HG03139 (cell line): ENCODE measurements at regions not wholly inside any gene's neighbourhood (a gene's known extent, or its start where the extent isn't known, plus 50 kb on each side); places are given as distances from the start of the nearest gene placed in this dataset.
"Not testable (repeated sequence)": the region's sequence is repeated elsewhere in the genome, so short reads cannot be mapped to it uniquely, and the experiment has no call there.

Source experiments
- ATAC-seq: cut with Tn5 transposase; IDR thresholded peaks from one replicate; pipeline ENCODE4 v1.9.1; 2021; ENCODE audit not compliant: unreplicated experiment

GRCh38 chr7:84738583-84739150 lies 448.2 kb downstream of the SEMA3D start:
- ATAC-seq, result no peak

DNA sequence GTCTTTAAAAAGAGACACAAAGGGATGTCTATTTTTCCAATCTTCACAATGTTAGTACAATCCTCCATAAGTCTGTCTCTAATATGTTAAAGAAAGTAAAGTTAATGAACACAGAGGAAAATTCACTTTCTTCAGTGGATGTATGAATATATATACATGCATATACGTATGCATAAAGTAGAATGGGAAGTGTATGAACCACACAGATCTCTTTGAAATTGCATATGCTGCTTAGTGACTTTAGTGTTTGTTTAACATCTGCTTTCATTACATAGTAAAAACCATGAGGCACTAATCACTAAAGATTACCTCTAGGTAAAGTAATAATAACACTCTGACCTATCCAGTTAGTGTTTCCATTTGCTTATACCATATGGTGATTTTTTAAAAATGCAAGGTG lies 451.2 kb downstream of the SEMA3D start:
- ATAC-seq, result no peak

DNA sequence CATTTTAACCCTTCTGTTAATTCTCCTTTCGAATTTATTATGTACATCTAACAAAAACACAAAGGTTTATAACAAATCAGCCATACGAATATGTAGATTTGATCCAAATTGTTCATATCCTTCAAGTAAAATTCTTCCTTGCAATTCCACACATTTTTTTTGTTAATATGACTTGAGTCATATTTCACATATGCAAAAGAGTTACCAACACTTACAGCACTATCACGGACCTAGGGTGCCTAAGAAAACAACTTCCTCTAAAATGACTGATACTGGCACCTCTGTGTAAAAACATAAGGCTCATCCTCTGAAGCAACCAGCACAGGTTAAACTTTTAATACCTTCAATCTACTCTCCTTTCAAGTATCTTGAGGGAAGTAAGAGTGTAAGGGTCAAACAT lies 451.8 kb downstream of the SEMA3D start:
- ATAC-seq, result no peak

DNA sequence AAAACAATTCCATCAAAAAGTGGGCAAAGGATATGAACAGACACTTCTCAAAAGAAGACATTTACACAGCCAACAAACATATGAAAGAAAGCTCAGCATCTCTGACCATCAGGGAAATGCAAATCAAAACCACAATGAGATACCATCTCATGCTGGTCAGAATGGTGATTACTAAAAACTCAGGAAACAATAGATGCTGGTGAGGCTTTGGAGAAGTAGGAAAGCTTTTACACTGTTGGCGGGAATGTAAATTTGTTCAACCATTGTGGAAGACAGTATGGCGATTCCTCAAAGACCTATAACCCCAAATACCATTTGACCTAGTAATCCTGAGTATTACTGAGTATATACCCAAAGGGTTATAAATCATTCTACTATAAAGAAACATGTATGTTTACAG lies 452.9 kb downstream of the SEMA3D start:
- not testable (repeated sequence) for ATAC-seq

GRCh38 chr7:84730864-84731263 lies 456.0 kb downstream of the SEMA3D start:
- not testable (repeated sequence) for ATAC-seq

DNA sequence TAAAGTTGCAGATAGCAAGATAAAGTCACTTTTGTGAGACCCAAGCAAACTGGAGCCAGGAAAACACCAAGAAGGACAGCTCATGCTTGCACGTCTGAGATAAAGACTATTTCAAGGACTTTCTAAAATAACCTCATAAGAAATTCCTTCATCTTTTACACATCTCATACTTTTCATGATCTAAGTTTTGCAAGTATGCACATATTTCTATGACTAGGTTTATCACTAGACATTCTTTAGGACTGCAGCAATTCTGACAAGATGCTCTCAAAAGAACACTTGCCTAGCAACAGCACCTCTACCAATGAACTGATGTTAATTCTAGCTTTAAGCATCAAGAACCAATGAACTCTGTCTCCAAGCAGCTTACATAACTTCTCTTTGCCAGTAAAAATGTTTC lies 457.6 kb downstream of the SEMA3D start:
- no peak for ATAC-seq

- ATAC-seq, result no peak
Observed at GRCh38 chr7:84722734-84723133, 464.1 kb downstream of the SEMA3D start.

GRCh38 chr7:84722086-84722485 lies 464.8 kb downstream of the SEMA3D start:
- no peak for ATAC-seq

DNA sequence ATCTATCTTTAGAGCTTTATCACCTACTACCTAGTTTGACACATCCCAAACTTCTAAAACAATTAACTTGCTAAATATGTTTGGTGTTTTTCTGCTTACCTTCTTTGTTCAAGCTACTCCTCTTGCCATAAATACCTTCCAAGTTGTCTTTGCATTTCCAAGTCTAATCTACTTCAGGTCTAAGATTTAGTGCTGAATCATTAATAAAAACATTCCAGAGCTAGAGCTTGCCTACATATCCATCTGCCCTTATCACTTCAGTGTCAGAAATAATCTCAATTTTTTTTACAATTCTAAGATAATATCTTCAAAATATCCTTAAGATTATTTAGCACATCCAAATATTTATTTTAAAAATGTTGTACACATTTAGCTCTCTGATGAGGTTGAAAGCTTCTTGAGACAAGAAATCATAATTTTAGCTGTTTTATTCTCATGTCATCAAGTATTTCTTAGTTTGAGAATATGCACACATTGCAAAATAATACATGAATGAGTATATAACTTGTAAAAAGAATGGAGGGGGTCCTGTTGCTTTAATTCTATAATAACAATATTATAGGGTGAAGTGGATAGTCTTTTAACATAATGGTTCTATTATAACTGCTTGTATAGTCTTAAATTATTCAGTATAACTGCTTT lies 466.3 kb downstream of the SEMA3D start:
- ATAC-seq, result no peak

DNA sequence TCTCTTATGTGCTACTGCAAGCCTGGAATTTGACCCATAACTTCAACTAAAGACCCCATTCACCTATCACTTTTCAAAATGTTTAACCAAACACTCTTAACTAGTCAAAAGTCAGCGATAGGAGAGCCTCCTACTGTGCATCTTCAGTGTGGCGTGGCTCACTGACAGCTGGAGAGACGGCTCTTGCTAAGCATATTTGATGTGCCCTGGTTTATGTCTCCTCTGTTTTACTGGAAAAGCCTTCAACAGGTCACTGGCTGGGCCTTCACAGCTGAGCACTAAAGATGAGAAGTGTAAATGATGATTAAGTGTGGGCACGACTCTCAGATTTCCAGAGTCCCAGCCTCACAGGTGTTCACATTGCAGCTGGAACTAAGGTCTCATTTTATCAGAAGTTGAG lies 472.1 kb downstream of the SEMA3D start:
- ATAC-seq, result no peak

DNA sequence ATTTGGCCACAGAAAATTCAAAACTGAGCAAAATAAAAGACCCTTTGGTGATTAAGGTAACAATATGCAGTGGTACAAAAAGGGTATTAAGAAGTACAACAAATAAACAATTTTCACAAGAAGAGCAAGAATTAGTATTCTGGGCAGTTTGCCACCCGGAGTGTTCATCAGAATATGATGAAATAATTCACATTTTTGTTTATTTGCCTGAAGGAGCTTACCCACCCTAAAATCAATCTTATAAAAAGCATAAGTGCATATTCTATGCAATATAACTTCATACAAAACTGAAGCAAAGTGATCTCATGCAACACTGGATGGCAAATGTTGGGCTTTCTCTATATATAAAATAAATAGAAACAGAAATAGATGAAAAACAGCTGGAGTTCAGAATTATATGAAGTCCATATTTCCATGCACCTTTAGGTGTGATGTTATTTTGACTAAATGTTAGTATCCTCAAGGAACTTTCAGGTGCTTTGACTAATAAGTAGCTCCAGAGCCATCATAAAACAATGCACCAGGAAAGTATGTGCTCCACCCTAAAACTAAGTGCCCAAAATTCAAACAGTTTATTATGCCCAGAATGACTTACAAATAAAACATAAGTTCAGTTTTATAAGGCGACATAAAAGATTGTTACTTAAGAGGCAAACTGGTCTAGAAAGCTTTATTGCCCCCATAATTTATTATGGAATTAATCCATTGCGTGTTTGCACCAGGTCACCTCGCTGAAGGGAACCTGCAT lies 474.3 kb downstream of the SEMA3D start:
- ATAC-seq, result no peak

DNA sequence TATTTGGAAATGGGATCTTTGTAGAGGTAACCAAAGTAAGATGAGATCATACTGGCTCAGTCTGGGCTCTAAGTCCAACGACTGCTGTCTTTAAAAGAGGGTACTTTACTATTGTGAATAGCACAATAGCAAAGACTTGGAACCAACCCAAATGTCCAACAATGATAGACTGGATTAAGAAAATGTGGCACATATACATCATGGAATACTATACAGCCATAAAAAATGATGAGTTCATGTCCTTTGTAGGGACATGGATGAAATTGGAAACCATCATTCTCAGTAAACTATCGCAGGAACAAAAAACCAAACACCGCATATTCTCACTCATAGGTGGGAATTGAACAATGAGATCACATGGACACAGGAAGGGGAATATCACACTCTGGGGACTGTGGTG lies 476.3 kb downstream of the SEMA3D start:
- not testable (repeated sequence) for ATAC-seq

DNA sequence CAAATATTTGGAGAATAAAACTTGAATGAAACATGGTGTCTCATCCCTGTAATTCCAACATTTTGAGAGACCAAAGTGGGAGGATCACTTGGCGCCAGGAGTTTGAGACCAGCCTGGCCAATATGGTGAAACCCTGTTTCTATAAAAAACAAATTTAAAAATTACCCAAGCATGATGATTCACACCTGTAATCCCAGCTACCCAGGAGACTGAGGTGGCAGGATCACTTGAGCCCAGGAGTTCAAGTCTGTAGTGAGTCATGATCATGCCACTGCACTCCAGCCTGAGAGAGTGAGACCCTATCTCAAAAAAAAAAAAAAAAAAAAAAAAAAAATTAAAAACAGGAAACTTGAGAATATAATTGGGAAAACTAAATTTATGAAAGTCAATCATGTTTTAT lies 481.1 kb downstream of the SEMA3D start:
- ATAC-seq, result no peak

DNA sequence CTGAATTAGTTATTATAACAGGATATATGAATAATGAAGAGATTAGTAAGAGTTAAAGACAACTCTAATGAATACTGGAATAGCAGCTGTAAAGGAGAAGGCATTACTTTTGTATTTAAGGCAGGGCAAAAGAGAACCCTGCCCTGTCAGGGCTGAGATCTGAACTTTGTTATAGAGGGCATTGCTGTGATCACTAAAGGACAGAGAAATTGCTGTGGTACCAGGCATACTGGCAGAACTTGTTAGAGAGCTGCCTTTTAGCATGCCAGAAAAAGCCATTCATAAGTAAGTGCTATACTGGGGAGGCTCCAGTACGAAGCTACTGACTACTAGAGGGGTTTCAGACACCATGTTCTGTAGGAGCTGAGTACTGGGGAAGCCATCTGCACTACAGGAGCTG lies 481.8 kb downstream of the SEMA3D start:
- ATAC-seq, result no peak

- ATAC-seq, result no peak
Observed at GRCh38 chr7:84704380-84704779, 482.5 kb downstream of the SEMA3D start.

DNA sequence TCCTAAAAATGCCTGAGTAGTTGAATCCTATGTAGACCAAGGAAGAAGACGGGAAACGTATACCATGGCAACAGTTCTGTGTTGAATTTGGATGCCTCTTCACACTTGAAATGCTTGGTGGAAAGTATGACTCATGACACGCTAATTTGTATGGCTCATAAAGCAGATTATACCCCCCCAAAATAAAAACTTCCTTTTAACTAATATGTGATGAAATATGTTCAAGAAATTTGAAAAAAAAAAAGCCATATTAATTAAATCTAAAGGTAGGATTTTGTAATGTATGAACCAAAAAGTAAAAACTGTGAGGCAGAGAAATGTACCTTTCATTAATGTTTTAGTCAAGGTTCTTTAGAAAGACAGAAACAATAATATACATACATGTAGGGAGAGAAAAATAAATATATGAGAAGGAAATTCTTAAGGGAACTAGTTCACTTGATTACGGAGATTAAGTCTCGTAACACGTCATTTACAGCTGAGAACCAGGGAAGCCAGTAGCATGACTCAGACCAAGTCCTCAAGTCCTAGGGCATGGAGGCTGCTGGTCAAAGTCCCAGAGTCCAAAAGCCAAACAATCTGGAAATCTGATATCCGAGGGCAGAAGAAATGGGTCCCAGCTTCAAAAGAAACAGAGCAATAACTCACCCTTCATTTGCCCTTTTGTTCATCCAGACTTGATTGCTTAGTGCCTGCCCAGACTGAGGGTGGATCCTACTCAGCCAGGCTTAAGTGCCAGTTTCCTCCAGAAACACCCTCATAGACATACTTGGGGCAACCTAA lies 485.1 kb downstream of the SEMA3D start:
- ATAC-seq, result no peak

GRCh38 chr7:84700563-84701370 lies 486.1 kb downstream of the SEMA3D start:
- no peak for ATAC-seq

- no peak for ATAC-seq
Observed at GRCh38 chr7:84697506-84697905, 489.4 kb downstream of the SEMA3D start.

DNA sequence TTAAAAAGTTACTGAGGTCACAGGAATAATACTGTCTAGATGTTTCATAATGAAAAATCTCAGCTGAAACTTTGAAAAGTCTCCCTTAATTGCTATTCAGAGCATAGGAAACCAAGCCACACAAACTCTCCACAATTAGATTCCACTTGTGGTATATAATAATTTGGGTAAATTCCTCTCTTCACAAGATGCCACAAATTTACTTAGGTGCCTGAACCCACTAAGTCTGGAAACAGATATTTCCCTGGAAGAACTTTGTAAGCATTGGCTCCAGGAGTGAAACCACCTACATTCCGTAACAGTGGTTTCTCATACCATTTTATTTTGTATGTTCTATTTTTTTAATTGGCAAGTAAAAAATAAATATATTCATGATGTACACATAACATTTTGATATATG lies 493.4 kb downstream of the SEMA3D start:
- no peak for ATAC-seq

DNA sequence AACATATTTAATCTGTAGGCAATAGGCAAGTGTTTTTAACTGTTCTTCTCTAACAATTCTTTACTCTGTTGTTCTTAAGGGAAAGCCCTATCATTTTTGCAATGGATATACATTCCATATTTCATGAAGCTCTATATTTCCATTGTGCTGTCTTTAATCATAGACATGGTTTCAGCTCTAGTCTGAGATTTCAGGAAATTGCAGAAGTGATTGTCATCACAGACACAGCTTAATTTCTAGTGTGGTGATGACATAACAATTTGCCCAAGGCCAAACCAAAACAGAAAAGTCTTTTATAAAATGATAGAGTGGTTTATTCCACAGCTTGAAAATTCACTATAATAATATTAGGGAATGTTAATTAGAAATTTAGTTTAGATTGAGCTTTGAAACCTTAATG lies 494.1 kb upstream of the SEMA3A start:
- ATAC-seq, result no peak

DNA sequence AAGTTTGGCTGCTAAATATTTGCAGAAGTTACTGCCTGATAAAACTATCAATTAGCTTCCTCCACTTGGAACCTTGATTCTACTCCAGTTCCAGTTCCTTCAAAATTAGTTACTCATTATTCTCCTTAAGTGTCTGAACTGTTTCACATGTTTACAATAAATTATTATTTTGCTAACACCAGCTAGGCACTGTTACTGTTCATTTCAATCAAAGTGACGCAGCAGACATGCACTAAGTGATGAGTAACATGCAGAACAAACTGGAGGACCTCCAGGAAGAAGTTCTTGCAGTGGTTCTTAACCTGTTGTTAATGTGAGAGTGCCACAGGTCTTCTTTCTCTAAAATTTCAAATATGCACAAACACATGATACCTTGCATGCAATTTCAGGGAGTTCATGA lies 491.8 kb upstream of the SEMA3A start:
- ATAC-seq, result no peak
